MCF 10A (cell line): ENCODE measurements at regions not wholly inside any gene's neighbourhood (a gene's known extent, or its start where the extent isn't known, plus 50 kb on each side); places are given as distances from the start of the nearest gene placed in this dataset.

ENCODE experiments used
- BruUV-seq: library from RNA; stranded (reverse); fragments of 400-500 nt; replicated peaks from 2 replicates; lab custom pipeline; 2021; lab: Mats Ljungman, UMichigan
- CTCF ChIA-PET: fragments of 300-600 bp; sonication (Branson Sonifier 250); formaldehyde crosslinking; extraction: SDS; loops from one replicate; lab custom pipeline; 2021; ENCODE audit warnings: antibody characterized with exemption, inconsistent platforms; lab: Yijun Ruan, JAX
- POLR2A ChIA-PET: fragments of 300-600, 350-650 bp; sonication (Branson Sonifier 250); formaldehyde crosslinking; extraction: SDS; loops from one replicate; lab custom pipeline; 2020; ENCODE audit warnings: antibody characterized with exemption, inconsistent platforms; lab: Yijun Ruan, JAX
- DNase-seq: peaks from one replicate; pipeline ENCODE4 v3.0.0-alpha.2; 2018; ENCODE audit not compliant: unreplicated experiment
- H3K27ac Mint-ChIP-seq: one replicate; pipeline ENCODE4 v1.8.0; 2022; ENCODE audit warnings: mild to moderate bottlenecking, low read depth, mixed read lengths; ENCODE audit not compliant: unreplicated experiment
- H3K27me3 Mint-ChIP-seq: one replicate; pipeline ENCODE4 v1.8.0; 2022; ENCODE audit warnings: mixed read lengths; ENCODE audit not compliant: insufficient read depth, unreplicated experiment
- H3K36me3 Mint-ChIP-seq: one replicate; pipeline ENCODE4 v1.8.0; 2022; ENCODE audit warnings: mild to moderate bottlenecking, moderate library complexity, mixed read lengths; ENCODE audit not compliant: insufficient read depth, unreplicated experiment
- H3K4me1 Mint-ChIP-seq: one replicate; pipeline ENCODE4 v1.8.0; 2022; ENCODE audit warnings: mixed read lengths; ENCODE audit not compliant: insufficient read depth, unreplicated experiment
- H3K4me3 Mint-ChIP-seq: one replicate; pipeline ENCODE4 v1.8.0; 2022; ENCODE audit warnings: mild to moderate bottlenecking, moderate library complexity, mixed read lengths; ENCODE audit not compliant: unreplicated experiment
- H3K9me3 Mint-ChIP-seq: one replicate; pipeline ENCODE4 v1.8.0; 2022; ENCODE audit warnings: mixed read lengths; ENCODE audit not compliant: unreplicated experiment
- CTCF ChIP-seq: fragments of 200-600 bp; IDR thresholded peaks from one replicate; pipeline ENCODE4 v1.8.0; 2022; ENCODE audit warnings: antibody characterized with exemption, mild to moderate bottlenecking; ENCODE audit not compliant: unreplicated experiment
- intact Hi-C: fragments of 100-400 bp; cut with micrococcal nuclease; formaldehyde crosslinking; loops from 2 replicates; pipeline ENCODE4 v1.14.1; 2022

DNA sequence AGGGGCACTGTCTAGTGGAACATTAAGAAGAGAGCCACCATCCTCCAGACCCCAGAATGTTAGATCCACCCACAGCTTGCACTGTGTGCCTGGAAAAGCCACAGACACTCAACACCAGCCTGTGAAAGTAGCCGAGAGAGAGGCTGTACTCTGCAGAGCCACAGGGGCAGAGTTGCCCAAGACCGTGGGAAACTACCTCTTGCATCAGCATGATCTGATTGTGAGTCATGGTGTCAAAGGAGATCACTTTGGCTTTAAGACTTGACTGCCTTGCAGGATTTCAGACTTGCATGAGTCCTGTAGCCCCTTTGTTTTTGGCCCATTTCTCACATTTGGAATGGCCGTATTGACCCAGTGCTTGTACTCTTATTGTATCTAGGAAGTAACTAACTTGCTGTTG, 115.9 kb upstream of the CCDC179 start:
- BruUV-seq, result no TSS peak
- H3K27ac Mint-ChIP-seq, result no peak overlapping the region
- H3K9me3 Mint-ChIP-seq, result peaks cover 19% of the 10 kb centered on the region
- no peak overlapping the region for H3K4me3 Mint-ChIP-seq
- no peaks in the 10 kb centered on the region for H3K4me1 Mint-ChIP-seq
- peaks cover 10% of the 10 kb centered on the region for H3K27me3 Mint-ChIP-seq
- CTCF ChIA-PET, result interaction anchor here (1.0 kb wide), 1 partner anchor 8 kb away, joined by 3 read pairs; no protein-coding TSS in a partner anchor
- DNase-seq, result peak; percentile 73
- H3K36me3 Mint-ChIP-seq, result no peaks in the 10 kb centered on the region
- intact Hi-C loops, result no loop called here
- TF ChIP-seq CTCF, result no peak
- POLR2A ChIA-PET, result no interaction called here

- no peak for DNase-seq
- Mint-ChIP-seq H3K36me3 (no peaks in the 10 kb centered on the region), H3K4me1 (no peaks in the 10 kb centered on the region), H3K9me3 (peaks cover 8% of the 10 kb centered on the region), H3K27ac (no peak overlapping the region), H3K4me3 (no peak overlapping the region), H3K27me3 (no peaks in the 10 kb centered on the region)
- ChIA-PET POLR2A (no interaction called here), CTCF (interaction anchor here (0.6 kb wide), 1 partner anchor 265 kb away, joined by 4 read pairs; no protein-coding TSS in a partner anchor)
- no TSS peak for BruUV-seq
- intact Hi-C loops, result no loop called here
- TF ChIP-seq CTCF, result no peak
These were observed 122.6 kb upstream of the CCDC179 start for GRCh38 chr11:22982903-22983302.

DNA sequence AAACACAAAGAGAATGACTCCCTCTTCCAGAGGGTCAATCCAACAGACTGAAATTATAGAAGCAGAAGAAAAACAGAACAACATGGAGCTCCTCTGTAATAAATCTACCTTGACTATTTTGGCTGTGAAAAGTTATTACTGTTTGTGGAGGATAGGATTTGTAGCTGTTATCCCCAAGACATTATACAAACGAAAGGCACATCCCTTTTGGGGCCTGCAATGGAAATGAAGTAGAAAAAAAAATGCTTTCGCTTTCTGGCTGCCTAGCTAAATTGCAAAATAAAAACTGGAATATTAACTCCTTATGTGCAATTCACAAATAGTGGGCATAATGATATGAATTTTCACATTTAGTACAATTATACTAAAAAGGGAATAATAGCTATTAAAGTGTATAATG, 123.8 kb upstream of the CCDC179 start:
- DNase-seq, result no peak
- ChIA-PET POLR2A (no interaction called here), CTCF (interaction anchor here (0.6 kb wide), 1 partner anchor 13 kb away, joined by 3 read pairs; no protein-coding TSS in a partner anchor)
- Mint-ChIP-seq H3K4me3 (no peak overlapping the region), H3K27me3 (no peaks in the 10 kb centered on the region), H3K27ac (no peak overlapping the region), H3K4me1 (no peaks in the 10 kb centered on the region), H3K9me3 (peaks cover 13% of the 10 kb centered on the region), H3K36me3 (no peaks in the 10 kb centered on the region)
- TF ChIP-seq CTCF, result no peak
- BruUV-seq, result no TSS peak
- intact Hi-C loops, result no loop called here

DNA sequence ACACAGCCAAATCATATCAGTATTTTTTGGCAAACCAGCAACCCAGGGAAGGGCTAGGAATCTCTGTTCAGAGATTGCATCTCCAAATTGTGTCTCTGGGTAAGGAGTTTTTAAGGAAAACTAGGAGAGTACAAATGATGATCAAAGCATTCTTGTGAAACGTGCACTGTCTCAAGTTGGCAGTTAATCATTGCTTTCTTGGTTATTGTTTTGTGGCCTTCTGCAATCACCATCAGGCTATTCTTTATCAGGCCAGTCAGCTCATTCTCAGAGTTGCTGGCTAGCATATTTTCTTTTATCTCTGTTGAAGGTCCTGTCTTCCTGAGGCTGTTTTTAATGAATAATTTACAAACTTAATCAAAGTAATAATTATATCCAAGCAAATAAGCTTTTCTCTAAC, 129.1 kb upstream of the CCDC179 start:
- Mint-ChIP-seq H3K36me3 (no peaks in the 10 kb centered on the region), H3K4me1 (no peaks in the 10 kb centered on the region), H3K27me3 (no peaks in the 10 kb centered on the region), H3K4me3 (no peak overlapping the region), H3K27ac (no peak overlapping the region), H3K9me3 (peaks cover 18% of the 10 kb centered on the region)
- TF ChIP-seq CTCF, result no peak
- no peak for DNase-seq
- CTCF ChIA-PET, result no interaction called here
- POLR2A ChIA-PET, result no interaction called here
- intact Hi-C loops, result no loop called here
- BruUV-seq, result no TSS peak
